GM19351 (cell line): ENCODE measurements at regions not wholly inside any gene's neighbourhood (a gene's known extent, or its start where the extent isn't known, plus 50 kb on each side); places are given as distances from the start of the nearest gene placed in this dataset.
A peak's percentile ranks its signal among the peaks of the same experiment; 100 is the strongest.
"Not testable (repeated sequence)": the region's sequence is repeated elsewhere in the genome, so short reads cannot be mapped to it uniquely, and the experiment has no call there.

ENCODE experiments used
- ATAC-seq: cut with Tn5 transposase; IDR thresholded peaks from one replicate; pipeline ENCODE4 v1.9.1; 2021; ENCODE audit warnings: mild to moderate bottlenecking, moderate library complexity; ENCODE audit not compliant: unreplicated experiment

GRCh38 chr3:150135287-150135721, 164.6 kb upstream of the PFN2 start:
- ATAC-seq = no peak

GRCh38 chr3:150133293-150133692, 162.6 kb upstream of the PFN2 start:
- ATAC-seq = no peak

- peak; percentile 88 for ATAC-seq
Measured at GRCh38 chr3:150132101-150132749, 161.5 kb upstream of the PFN2 start.

- no peak for ATAC-seq
Measured at GRCh38 chr3:150131663-150132062, 161.0 kb upstream of the PFN2 start.

GRCh38 chr3:150130404-150131100, 159.9 kb upstream of the PFN2 start:
- no peak for ATAC-seq

- no peak for ATAC-seq
Measured at GRCh38 chr3:150129166-150129565, 158.5 kb upstream of the PFN2 start.

GRCh38 chr3:150128126-150128525, 157.4 kb upstream of the PFN2 start:
- no peak for ATAC-seq

GRCh38 chr3:150127011-150127490, 156.4 kb upstream of the PFN2 start:
- ATAC-seq = no peak

GRCh38 chr3:150124142-150124541, 153.4 kb upstream of the PFN2 start:
- peak; percentile 51 for ATAC-seq

- ATAC-seq = not testable (repeated sequence)
Measured at GRCh38 chr3:150123249-150123648, 152.6 kb upstream of the PFN2 start.

GRCh38 chr3:150118219-150118618, 147.5 kb upstream of the PFN2 start:
- ATAC-seq = no peak

- ATAC-seq = no peak
Measured at GRCh38 chr3:150117076-150117475, 146.4 kb upstream of the PFN2 start.

- no peak for ATAC-seq
Measured at GRCh38 chr3:150116196-150116595, 145.5 kb upstream of the PFN2 start.

- peak; percentile 97 for ATAC-seq
Measured at GRCh38 chr3:150114873-150115540, 144.3 kb upstream of the PFN2 start.

GRCh38 chr3:150114273-150114672, 143.6 kb upstream of the PFN2 start:
- no peak for ATAC-seq

GRCh38 chr3:150110097-150110496, 139.4 kb upstream of the PFN2 start:
- ATAC-seq = no peak

- no peak for ATAC-seq
Measured at GRCh38 chr3:150107429-150108175, 136.9 kb upstream of the PFN2 start.

GRCh38 chr3:150106740-150107428, 136.2 kb upstream of the PFN2 start:
- ATAC-seq = no peak

GRCh38 chr3:150105886-150106612, 135.4 kb upstream of the PFN2 start:
- no peak for ATAC-seq

- ATAC-seq = no peak
Measured at GRCh38 chr3:150105025-150105424, 134.3 kb upstream of the PFN2 start.
